Mesothelial cell of epicardium (in vitro differentiated cells): ENCODE measurements at regions not wholly inside any gene's neighbourhood (a gene's known extent, or its start where the extent isn't known, plus 50 kb on each side); places are given as distances from the start of the nearest gene placed in this dataset.

Source experiments
- DNase-seq, 2 experiments: peaks; one replicate each; pipeline ENCODE4 v3.0.0; 2021; ENCODE audit warnings: low spot score in 2 of 2; ENCODE audit not compliant: unreplicated experiment in 2 of 2
- H3K27ac Mint-ChIP-seq: 2 replicates; pipeline ENCODE4 v1.8.0; 2021; ENCODE audit warnings: mixed read lengths
- H3K27me3 Mint-ChIP-seq: 2 replicates; pipeline ENCODE4 v1.8.0; 2021; ENCODE audit warnings: low read depth, mixed read lengths
- H3K36me3 Mint-ChIP-seq: 2 replicates; pipeline ENCODE4 v1.8.0; 2021; ENCODE audit warnings: mixed read lengths
- H3K4me1 Mint-ChIP-seq: 2 replicates; pipeline ENCODE4 v1.8.0; 2021; ENCODE audit warnings: mixed read lengths
- H3K4me3 Mint-ChIP-seq: 2 replicates; pipeline ENCODE4 v1.8.0; 2021; ENCODE audit warnings: mild to moderate bottlenecking, moderate library complexity, mixed read lengths
- H3K9me3 Mint-ChIP-seq: 2 replicates; pipeline ENCODE4 v1.8.0; 2021; ENCODE audit warnings: mixed read lengths
- TF ChIP-seq, protein P1 (sequence below): fragments of 200-600 bp; sonication (generic); IDR thresholded peaks from one replicate; pipeline ENCODE4 v1.5.0; 2021; ENCODE audit warnings: antibody characterized with exemption; ENCODE audit not compliant: unreplicated experiment

DNA sequence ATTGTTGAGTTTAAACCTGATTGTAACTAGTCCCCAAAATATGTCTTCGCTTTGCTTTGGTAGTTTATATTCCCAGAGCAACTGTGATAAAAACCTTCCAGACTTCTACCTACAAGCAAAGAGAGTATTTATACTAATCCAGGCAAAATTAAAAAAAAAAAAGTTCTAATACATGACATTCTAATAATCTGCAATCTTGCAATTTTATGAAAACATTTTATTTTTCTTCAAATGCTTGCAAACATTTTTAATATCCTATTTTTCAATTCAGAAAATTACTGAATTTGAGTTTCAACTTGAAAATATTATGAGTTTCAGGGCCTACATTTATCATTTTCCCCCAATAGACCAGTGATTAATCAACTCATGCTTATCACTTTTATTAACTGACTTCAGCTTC lies 830.2 kb upstream of the KLHL1 start:
- Mint-ChIP-seq H3K9me3 (peaks cover 5% of the 10 kb centered on the region), H3K27me3 (no peaks in the 10 kb centered on the region), H3K4me3 (no peak overlapping the region), H3K36me3 (no peaks in the 10 kb centered on the region), H3K4me1 (no peaks in the 10 kb centered on the region), H3K27ac (no peak overlapping the region)
- no peak for DNase-seq
- TF ChIP-seq, protein P1, sequence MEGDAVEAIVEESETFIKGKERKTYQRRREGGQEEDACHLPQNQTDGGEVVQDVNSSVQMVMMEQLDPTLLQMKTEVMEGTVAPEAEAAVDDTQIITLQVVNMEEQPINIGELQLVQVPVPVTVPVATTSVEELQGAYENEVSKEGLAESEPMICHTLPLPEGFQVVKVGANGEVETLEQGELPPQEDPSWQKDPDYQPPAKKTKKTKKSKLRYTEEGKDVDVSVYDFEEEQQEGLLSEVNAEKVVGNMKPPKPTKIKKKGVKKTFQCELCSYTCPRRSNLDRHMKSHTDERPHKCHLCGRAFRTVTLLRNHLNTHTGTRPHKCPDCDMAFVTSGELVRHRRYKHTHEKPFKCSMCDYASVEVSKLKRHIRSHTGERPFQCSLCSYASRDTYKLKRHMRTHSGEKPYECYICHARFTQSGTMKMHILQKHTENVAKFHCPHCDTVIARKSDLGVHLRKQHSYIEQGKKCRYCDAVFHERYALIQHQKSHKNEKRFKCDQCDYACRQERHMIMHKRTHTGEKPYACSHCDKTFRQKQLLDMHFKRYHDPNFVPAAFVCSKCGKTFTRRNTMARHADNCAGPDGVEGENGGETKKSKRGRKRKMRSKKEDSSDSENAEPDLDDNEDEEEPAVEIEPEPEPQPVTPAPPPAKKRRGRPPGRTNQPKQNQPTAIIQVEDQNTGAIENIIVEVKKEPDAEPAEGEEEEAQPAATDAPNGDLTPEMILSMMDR, result no peak

DNA sequence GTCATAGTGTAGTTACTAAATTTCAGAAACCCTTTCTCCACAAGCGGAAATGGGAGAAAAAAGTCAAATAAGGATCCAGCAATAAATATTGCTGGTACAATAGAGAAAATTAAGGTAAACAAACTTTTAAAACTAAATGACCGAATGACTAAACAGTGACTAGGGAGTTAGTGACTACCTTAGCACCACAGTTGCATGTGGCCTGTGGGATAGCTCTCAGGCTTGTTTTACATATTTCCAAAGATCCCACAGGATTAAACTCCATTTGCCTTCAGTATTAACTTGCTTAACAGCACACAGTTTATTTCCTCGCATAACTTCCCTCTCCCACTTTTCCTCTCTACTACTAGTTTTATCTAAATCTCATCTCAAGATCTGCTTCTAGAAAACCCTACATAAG lies 824.3 kb upstream of the KLHL1 start:
- TF ChIP-seq, protein P1, result no peak
- peaks cover 5% of the 10 kb centered on the region for H3K9me3 Mint-ChIP-seq
- no peak overlapping the region for H3K27ac Mint-ChIP-seq
- no peak for DNase-seq
- no peaks in the 10 kb centered on the region for H3K36me3 Mint-ChIP-seq
- no peak overlapping the region for H3K4me3 Mint-ChIP-seq
- H3K27me3 Mint-ChIP-seq, result no peaks in the 10 kb centered on the region
- H3K4me1 Mint-ChIP-seq, result no peaks in the 10 kb centered on the region

DNA sequence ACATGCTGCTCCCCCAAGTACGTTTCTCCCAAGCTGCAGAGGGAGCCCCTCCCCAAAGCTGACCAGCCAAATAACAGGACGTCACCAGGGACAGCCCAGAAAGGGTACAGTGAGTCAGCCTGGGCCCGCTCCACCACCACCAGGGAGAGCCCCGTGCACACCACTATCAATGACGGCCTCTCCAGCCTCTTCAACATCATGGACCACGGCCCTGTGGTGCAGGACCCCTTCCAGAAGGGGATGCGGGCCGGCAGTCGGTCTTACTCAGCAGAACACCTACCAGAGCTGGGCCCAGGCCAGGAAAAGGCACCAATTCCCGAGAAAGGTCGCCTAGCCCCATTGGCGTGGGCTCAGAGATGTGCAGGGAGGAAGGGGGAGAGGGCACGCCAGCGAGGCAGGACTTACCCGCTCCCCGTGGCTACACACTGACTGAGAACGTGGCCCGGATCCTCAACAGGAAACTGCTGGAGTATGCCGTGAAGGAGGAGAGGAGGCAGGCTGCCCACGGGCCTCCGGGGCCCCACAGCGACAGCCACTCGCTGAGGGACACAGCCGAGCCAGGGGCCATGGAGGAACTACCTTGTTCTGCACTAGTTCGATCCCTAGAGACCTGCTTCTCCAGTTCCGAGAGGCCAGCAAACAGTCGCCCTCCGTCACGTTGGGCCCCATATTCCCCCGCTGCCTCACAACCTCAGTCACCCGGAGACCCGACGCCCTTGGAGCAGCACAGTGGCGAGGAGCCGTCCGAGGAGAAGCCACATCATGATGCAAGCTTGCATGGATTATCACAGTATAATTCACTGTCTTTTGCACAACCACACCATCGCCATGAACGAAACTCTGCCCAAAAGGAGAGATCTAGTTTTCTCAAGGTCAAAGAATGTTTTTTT lies 815.9 kb upstream of the KLHL1 start:
- no peaks in the 10 kb centered on the region for H3K27me3 Mint-ChIP-seq
- no peaks in the 10 kb centered on the region for H3K4me1 Mint-ChIP-seq

DNA sequence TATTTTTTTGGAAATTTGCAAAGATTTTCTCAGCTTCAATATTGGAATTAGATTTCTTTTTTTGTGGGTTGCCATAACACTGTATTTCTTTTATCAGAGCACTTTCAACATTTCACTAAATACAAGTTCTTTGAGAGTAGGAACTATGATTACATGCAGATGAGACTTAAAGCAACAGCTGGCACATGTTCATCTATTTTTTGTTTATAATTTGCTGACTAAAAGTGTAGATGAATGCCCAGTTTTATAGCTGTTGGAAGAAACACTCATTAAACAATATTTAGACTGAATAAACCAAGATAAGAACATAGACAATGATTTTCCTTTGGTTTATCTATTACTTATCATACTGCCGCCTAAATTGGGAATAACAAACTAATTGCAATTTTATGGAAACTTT lies 803.0 kb upstream of the KLHL1 start:
- Mint-ChIP-seq H3K4me1 (no peaks in the 10 kb centered on the region), H3K27ac (no peak overlapping the region), H3K36me3 (no peaks in the 10 kb centered on the region), H3K27me3 (peaks cover 2% of the 10 kb centered on the region), H3K4me3 (no peak overlapping the region), H3K9me3 (no peaks in the 10 kb centered on the region)
- no peak for DNase-seq
- TF ChIP-seq, protein P1, result no peak

More for the DNA sequence above, 815.9 kb upstream of the KLHL1 start:
- DNase-seq, result no peak
- no peak overlapping the region for H3K4me3 Mint-ChIP-seq
- no peaks in the 10 kb centered on the region for H3K9me3 Mint-ChIP-seq
- H3K36me3 Mint-ChIP-seq, result no peaks in the 10 kb centered on the region
- no peak overlapping the region for H3K27ac Mint-ChIP-seq
- TF ChIP-seq, protein P1, result no peak

DNA sequence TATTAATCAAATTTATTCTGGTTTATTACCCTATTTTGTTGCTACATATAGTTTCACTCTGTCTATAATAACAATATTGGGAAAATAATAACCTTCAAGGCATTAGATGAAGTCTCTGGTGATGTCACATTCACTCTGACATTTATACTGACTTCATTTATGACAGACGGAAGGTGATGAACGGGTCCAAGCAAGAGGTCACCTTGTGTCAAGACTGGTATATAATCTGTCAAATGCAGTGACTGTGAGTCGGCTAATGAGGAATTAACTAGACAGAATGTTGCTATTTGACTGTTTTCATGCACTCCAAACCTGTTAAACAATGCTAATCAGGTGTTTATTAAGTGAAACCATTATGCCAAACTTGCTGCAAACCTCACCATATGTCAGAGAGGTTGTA lies 800.5 kb upstream of the KLHL1 start:
- Mint-ChIP-seq H3K4me3 (no peak overlapping the region), H3K9me3 (no peaks in the 10 kb centered on the region), H3K27ac (no peak overlapping the region), H3K36me3 (no peaks in the 10 kb centered on the region), H3K27me3 (no peaks in the 10 kb centered on the region), H3K4me1 (peaks cover 7% of the 10 kb centered on the region)
- no peak for DNase-seq
- TF ChIP-seq, protein P1, result no peak
